Umbilical cord (tissue), 1 donor: ENCODE measurements at regions not wholly inside any gene's neighbourhood (a gene's known extent, or its start where the extent isn't known, plus 50 kb on each side); places are given as distances from the start of the nearest gene placed in this dataset.
A peak's percentile ranks its signal among the peaks of the same experiment; 100 is the strongest.

Experiments
- DNase-seq: peaks from one replicate; pipeline ENCODE4 v3.0.0-alpha.2; 2015; ENCODE audit warnings: low spot score

DNA sequence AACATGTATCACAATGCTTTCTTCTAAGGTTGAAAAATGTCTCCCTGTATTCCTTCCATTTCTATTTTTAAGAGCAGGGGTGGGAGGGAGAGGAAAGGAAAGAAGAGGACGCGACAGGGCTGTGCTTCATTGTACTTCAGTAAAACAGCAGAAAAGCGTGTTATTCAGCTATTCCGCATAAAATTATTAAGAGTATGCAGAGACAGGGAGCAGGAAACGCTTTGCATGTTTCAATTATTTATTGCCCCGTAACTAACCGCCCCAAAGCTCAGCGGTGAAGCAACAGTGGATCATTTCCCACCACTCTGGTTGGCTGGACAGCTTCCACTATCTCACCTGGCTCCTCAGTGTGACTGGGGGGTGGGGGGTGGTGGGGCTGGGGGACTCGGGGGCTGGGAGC lies 188.9 kb downstream of the TTLL2 start:
- no peak for DNase-seq

GRCh38 chr6:167514524-167514923 lies 189.6 kb downstream of the TTLL2 start:
- no peak for DNase-seq

DNA sequence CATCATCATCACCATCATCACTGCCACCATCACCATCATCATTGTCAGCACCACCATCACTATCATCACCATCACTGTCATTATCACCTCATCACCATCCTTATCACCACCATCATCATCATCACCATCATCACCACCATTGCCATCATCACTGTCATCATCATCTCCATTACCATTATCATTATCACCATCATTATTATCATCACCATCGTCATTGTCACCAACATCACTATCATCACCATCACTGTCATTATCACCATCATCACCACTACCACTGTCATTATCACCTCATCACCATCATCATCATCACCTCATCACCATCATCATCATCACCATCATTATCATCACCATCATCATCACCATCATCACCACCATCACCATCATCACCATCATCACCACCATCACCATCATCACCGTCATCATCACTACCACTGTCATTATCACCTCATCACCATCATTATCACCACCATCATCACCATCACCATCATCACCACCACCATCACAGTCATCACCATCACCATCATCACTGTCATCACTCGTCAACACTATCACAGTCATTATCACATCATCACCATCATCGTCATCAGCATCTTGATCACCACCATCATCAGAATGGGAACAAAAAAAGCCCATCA lies 191.1 kb downstream of the TTLL2 start:
- DNase-seq, result no peak

DNA sequence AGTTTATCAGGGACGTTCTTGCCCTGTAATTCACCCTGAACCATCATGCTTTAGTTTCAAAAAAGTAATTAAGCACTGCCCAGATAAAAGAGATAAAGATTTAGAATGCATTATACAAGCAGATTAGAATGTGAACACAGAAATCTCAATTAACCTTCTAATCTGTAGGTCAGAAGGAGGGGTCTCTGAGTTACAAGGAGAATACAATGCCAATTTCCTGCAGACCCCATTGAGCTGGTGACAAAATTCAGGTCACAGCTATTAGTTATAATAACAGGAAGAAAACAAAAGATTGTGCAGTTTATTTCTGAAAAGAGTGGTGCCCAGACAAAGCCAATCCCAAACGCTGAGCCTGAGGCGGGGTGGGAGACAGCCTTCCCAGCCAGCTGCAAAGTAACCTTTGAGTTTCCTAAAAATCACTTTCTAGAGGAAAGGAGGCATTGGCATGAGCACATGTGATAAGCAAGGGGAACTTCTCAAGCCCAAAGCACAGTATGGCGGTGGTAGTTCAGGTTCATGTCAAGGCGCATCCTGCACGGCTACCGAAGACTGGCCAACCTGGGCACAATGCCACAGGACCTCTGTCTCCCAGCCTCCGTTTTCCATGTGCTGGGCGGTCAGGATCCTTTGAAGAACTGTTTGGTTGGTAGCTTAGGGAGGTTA lies 192.5 kb downstream of the TTLL2 start:
- DNase-seq, result no peak

- no peak for DNase-seq
Observed at GRCh38 chr6:167523426-167523825, 198.5 kb downstream of the TTLL2 start.

DNA sequence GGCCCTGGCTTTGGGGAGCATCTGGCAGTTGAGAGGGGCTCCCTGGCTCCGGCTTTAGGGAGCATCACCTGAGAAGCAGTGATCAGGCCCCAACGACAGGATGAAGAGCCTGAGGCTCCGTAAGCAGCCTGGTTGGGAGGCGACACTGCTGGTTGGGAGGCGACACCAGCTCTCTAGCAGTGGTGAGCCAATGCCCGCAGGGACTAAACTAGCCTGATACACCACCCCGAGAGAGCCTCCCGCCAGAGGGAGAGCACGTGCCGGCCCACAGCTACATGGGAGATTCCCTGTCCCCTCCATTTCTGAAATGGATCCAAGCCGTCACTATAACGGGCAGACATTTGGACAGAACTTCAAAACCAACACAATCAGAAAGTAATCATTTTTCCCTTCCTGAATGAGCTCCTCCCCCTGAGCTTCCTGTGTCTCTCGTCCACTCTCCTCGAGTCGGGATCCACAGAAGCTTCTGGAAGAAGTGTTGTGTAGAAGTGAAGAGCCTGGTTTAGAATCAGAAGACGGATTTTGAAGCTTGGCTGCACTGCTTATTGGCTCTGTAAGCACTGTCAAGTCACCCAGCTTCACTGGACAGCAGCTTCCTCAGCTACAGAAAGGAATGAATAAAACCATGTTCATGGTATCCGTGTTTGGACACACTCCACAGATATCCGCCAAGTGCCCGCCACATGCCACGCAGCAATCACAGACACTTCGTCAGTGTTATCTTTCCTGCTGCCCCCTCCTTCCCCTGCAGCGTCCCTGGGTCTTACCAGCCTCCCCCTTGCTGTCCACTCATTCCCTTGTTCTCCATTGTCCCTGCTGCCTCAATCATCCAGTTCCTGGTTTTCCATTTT lies 199.6 kb downstream of the TTLL2 start:
- no peak for DNase-seq

- DNase-seq, result no peak
Observed at GRCh38 chr6:167525774-167526173, 200.9 kb downstream of the TTLL2 start.

- DNase-seq, result no peak
Observed at GRCh38 chr6:167526465-167527368, 201.8 kb downstream of the TTLL2 start.

DNA sequence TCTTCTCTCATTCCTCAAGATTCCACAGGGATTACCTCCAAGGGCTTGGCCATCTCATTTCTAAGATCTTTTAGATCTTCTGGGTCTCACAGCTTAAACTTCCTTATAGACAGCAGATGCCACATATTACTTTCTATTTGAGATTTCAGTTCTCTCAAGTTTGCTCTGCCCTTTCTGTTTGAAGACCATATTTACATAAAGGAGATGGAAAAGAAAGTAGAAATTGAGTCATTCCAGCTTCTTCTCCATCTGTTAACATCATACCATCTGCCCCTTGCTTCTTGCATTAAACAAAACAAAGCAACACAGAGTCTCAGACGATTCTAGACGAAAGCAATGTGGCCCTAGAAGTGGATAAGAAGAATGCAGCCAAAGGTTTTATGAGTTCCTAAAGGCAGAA lies 203.4 kb downstream of the TTLL2 start:
- DNase-seq, result no peak

GRCh38 chr6:167528976-167529375 lies 204.1 kb downstream of the TTLL2 start:
- DNase-seq, result no peak

DNA sequence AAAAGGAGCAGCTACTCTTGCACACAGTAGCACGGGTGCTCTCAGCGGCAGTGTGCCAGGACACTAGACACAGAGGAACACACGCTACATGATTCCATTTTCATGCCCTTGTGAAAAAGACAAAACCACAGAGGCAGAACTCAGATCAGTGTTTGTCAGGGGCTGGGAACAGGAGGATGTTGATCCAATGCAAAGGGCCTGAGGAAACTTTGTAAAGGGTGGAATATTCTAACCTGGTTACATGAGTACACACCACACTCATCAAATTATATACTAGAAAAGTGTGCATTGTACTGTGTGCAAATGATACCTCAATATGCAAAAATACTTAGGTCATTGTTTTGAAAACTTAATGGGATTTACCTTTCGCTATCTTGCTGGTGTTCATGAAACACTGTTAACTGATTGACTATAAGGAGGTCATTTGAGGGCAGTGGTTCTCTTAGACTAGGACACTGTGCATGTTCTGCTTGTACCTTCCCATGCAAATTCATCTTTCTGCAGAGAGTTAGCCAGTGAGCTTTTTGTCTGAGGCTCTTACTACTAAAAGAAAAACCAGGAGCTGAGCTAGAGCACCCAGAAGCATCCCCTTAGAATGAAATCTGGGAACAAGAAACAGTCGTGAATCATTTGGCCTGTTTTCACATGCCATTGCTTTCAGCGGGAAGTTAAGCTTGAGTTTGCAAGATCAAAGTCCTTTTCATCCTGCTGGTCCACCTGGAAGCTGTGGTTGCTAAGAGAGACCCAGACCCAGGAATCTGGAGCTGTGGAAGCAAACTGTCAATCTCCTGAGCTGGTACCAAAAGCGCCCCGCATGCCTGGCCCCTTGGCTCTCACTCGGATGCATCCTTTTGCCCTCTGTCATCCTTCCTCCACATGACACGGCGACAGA lies 204.8 kb downstream of the TTLL2 start:
- no peak for DNase-seq

GRCh38 chr6:167530951-167531350 lies 206.1 kb downstream of the TTLL2 start:
- DNase-seq, result no peak

GRCh38 chr6:167532410-167533288 lies 207.8 kb downstream of the TTLL2 start:
- no peak for DNase-seq

DNA sequence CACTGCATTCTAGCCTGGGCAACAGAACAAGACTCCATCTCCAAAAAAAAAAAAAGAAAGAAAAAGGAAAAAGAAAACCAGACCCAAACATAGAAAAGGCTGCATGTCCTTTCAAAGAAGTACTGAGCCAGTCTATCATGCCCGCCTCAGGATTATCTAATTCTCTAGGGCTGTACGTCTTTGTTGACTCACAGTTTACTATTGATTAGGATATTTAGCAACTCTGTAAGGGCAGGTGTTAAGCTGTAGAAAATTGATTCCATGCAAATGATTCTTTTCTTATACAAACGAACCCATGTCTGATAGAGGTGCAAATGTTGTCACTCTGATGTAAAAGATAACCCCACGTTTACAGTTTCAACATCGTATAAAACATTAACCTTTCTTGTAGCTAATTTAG lies 209.0 kb downstream of the TTLL2 start:
- no peak for DNase-seq

GRCh38 chr6:167537816-167538215 lies 212.9 kb downstream of the TTLL2 start:
- no peak for DNase-seq

DNA sequence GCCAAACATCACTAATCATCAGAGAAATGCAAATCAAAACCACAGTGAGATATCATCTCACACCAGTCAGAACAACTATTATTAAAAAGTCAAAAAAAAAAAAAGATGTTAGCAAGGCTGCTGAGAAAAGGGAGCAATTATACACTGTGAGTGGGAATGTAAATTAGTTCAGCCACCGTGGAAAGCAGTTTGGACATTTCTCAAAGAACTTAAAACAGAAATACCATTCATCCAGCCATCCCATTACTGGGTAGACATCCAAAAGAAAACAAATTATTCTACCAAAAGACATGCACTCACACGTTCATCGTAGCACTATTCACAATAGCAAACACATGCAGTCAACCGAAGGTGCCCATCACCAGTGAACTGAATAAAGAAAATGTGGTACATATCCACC lies 213.9 kb downstream of the TTLL2 start:
- no peak for DNase-seq

GRCh38 chr6:167540796-167541195 lies 215.9 kb downstream of the TTLL2 start:
- no peak for DNase-seq

GRCh38 chr6:167541544-167541943 lies 216.7 kb downstream of the TTLL2 start:
- DNase-seq, result no peak

DNA sequence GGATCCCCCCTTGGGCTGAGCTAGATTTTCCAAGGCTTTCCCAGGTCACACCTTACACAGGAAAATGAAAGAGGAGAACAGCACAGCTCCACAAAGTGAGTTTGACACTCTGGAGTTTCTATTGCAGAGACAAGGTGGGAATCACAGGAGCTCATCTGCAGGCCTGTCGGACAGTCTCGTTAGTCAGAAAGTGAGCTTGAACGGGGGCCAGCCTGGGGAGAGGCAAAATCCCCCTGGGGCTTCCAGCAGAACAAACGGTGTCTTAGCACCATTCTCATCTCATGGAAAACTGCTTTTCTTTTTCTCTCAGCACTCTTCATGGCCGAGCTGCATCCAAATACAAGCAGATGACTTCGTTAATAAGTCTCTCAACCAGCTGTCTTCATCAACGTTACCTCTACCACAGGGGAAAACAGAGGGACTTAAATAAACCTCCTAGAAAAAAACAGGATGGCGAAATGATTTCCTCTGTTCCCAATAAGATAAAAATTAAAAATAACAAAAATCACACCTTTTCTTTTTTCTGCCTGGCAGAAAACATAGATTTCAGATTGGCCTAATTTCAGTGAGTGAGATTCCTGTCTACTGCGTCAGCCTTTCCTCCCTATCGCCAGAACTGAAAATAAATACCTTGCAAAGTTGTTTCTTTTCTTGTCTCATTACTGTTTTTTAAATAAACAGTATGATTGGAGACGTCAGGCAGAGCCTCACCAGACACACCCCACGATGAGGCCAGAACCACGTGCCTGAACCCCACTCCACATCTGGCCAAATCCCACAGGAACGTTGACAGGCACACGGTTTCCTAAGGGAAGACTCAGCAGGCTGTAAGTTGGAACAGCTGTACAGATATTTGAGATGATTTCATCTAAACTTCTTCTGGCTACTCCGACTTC lies 219.0 kb downstream of the TTLL2 start:
- peak; percentile 80 for DNase-seq
